ENCODE measurements at regions not wholly inside any gene's neighbourhood (a gene's known extent, or its start where the extent isn't known, plus 50 kb on each side); places are given as distances from the start of the nearest gene placed in this dataset.

GRCh38 chr10:93218386-93218785 lies 144.7 kb downstream of the CYP26A1 start:
- Histone ChIP-seq H3K9ac (ENCODE audit: low read depth in 1 of 2, low read length in 2 of 2) (no peak overlapping the region), H3K27ac (ENCODE audit: low read depth, low read length) (no peak overlapping the region), H3K27me3 (ENCODE audit: control insufficient read depth in 1 of 2, insufficient read depth in 2 of 2, low read length in 2 of 2) (no peaks in the 10 kb centered on the region), H3K4me3 (ENCODE audit: low read depth in 1 of 2, low read length in 2 of 2) (no peak overlapping the region), H3K4me1 (ENCODE audit: control insufficient read depth in 1 of 2, insufficient read depth in 2 of 2, low read length in 2 of 2) (no peaks in the 10 kb centered on the region), H3K9me3 (ENCODE audit: control insufficient read depth in 1 of 2, low read length in 2 of 2) (no peaks in the 10 kb centered on the region), H3K36me3 (ENCODE audit: control insufficient read depth in 1 of 2, insufficient read depth in 2 of 2, low read length in 2 of 2) (no peaks in the 10 kb centered on the region)

DNA sequence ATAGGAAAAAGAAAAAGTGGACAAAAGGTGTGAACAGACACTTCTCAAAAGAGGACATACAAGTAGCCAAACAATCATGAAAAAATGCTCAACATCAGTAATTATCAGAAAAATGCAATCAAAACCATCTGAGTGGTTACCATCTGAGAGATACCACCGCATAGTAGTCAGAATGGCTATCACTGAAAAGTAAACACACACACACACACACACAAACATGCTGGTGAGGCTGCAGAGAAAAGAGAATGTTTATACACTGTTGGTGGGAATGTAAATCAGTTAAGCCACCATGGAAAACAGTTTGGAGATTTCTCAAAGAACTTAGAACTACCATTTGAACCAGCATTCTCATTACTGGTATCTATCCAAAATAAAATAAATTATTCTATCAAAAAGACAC lies 145.7 kb downstream of the CYP26A1 start:
- Histone ChIP-seq H3K4me1 (ENCODE audit: control insufficient read depth in 1 of 2, insufficient read depth in 2 of 2, low read length in 2 of 2) (no peaks in the 10 kb centered on the region), H3K27me3 (ENCODE audit: control insufficient read depth in 1 of 2, insufficient read depth in 2 of 2, low read length in 2 of 2) (no peaks in the 10 kb centered on the region), H3K9me3 (ENCODE audit: control insufficient read depth in 1 of 2, low read length in 2 of 2) (no peaks in the 10 kb centered on the region), H3K27ac (ENCODE audit: low read depth, low read length) (no peak overlapping the region), H3K9ac (ENCODE audit: low read depth in 1 of 2, low read length in 2 of 2) (no peak overlapping the region), H3K36me3 (ENCODE audit: control insufficient read depth in 1 of 2, insufficient read depth in 2 of 2, low read length in 2 of 2) (no peaks in the 10 kb centered on the region), H3K4me3 (ENCODE audit: low read depth in 1 of 2, low read length in 2 of 2) (no peak overlapping the region)

DNA sequence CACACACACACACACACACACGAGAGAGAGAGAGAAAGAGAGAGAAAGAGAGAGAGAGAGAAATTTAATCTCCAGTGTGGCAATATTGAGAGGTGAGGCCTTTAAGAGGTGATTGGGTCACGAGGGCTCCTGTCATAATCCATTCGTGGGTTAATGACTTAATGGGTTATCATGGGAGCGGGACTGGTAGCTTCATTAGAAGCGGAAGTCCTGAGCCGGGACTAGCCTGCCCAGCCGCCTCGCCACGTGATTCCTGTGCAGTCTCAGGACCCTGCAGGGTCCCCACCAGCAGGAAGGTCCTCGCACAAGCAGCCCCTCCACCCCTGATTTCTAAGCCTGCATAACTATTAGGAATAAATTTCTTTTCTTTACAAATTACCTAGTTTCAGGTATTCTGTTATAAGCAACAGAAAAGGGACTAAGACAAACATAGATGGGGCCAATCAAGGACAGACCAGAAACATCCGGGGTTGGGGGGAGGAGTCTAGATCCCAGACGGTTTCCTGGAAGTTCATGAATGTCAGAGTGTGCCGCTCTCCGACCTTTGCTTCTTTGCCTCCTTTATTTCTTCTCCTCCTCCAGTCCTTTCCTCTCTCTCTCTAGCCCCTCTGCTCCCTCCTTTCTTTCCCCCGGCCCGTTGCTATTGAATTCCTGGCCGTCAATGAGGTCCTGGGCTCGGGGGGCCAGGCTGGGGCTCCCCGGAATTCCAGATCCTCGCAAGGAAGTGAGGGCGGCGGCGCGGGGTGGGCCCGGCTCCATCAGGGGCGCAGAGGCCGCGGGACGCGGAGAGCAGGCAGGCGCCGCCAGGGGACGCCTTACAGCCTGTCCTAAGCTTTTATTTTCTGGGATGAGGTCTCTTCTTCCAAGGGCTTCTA lies 146.8 kb downstream of the CYP26A1 start:
- H3K9me3 ChIP-seq (ENCODE audit: control insufficient read depth in 1 of 2, low read length in 2 of 2): no peaks in the 10 kb centered on the region
- H3K4me3 ChIP-seq (ENCODE audit: low read depth in 1 of 2, low read length in 2 of 2): no peak overlapping the region
- no peaks in the 10 kb centered on the region for H3K36me3 ChIP-seq (ENCODE audit: control insufficient read depth in 1 of 2, insufficient read depth in 2 of 2, low read length in 2 of 2)
- no peak overlapping the region for H3K27ac ChIP-seq (ENCODE audit: low read depth, low read length)
- H3K4me1 ChIP-seq (ENCODE audit: control insufficient read depth in 1 of 2, insufficient read depth in 2 of 2, low read length in 2 of 2): no peaks in the 10 kb centered on the region
- no peak overlapping the region for H3K9ac ChIP-seq (ENCODE audit: low read depth in 1 of 2, low read length in 2 of 2)
- H3K27me3 ChIP-seq (ENCODE audit: control insufficient read depth in 1 of 2, insufficient read depth in 2 of 2, low read length in 2 of 2): no peaks in the 10 kb centered on the region

DNA sequence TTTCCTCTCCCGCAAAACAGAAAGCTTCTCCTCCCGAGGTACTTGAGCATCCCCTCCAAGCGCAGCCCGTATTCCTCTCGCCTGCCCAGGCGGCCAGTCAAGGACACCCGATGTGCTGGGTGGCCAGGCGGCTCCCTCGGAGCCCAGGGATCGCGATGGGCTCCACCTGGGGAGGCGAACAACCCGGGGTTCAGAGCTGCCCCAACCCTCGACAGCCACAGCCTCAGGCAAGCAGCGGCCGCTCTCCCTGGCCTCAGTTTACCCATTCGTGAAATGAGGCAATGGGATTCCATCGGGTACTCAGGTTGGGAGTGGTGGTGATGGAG lies 147.4 kb downstream of the CYP26A1 start:
- Histone ChIP-seq H3K9me3 (ENCODE audit: control insufficient read depth in 1 of 2, low read length in 2 of 2) (no peaks in the 10 kb centered on the region), H3K27ac (ENCODE audit: low read depth, low read length) (no peak overlapping the region), H3K4me3 (ENCODE audit: low read depth in 1 of 2, low read length in 2 of 2) (no peak overlapping the region), H3K9ac (ENCODE audit: low read depth in 1 of 2, low read length in 2 of 2) (no peak overlapping the region), H3K36me3 (ENCODE audit: control insufficient read depth in 1 of 2, insufficient read depth in 2 of 2, low read length in 2 of 2) (no peaks in the 10 kb centered on the region), H3K4me1 (ENCODE audit: control insufficient read depth in 1 of 2, insufficient read depth in 2 of 2, low read length in 2 of 2) (no peaks in the 10 kb centered on the region), H3K27me3 (ENCODE audit: control insufficient read depth in 1 of 2, insufficient read depth in 2 of 2, low read length in 2 of 2) (no peaks in the 10 kb centered on the region)

GRCh38 chr10:93221521-93221920 lies 147.8 kb downstream of the CYP26A1 start:
- H3K4me3 ChIP-seq (ENCODE audit: low read depth in 1 of 2, low read length in 2 of 2): no peak overlapping the region
- no peaks in the 10 kb centered on the region for H3K9me3 ChIP-seq (ENCODE audit: control insufficient read depth in 1 of 2, low read length in 2 of 2)
- H3K27ac ChIP-seq (ENCODE audit: low read depth, low read length): no peak overlapping the region
- no peaks in the 10 kb centered on the region for H3K27me3 ChIP-seq (ENCODE audit: control insufficient read depth in 1 of 2, insufficient read depth in 2 of 2, low read length in 2 of 2)
- no peaks in the 10 kb centered on the region for H3K36me3 ChIP-seq (ENCODE audit: control insufficient read depth in 1 of 2, insufficient read depth in 2 of 2, low read length in 2 of 2)
- no peak overlapping the region for H3K9ac ChIP-seq (ENCODE audit: low read depth in 1 of 2, low read length in 2 of 2)
- no peaks in the 10 kb centered on the region for H3K4me1 ChIP-seq (ENCODE audit: control insufficient read depth in 1 of 2, insufficient read depth in 2 of 2, low read length in 2 of 2)

DNA sequence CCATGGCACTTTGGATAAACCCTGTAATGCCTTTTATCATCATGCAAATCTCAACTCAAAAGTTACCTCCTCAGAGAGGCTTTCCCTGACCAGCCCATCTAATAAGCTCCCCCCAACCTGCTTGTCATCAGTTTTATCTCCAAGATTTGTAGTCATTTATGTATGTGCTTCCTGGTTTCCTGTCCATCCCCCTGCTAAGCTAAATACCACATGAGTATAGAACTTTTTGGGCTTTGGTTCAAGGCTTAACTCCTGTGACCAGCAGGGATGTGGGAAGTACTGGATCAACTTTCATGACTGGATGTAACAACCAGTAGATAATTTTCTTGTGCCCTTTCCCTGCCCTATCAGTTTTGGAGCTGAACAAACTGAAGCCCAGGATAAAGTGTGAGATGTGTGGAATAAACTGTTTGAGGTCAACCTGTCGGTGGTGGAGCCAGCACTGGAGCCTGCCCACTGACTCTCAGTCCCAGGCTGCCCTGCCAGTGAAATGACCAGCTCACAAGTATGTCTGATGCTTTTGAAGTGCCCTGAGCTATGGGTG lies 148.6 kb downstream of the CYP26A1 start:
- Histone ChIP-seq H3K4me3 (ENCODE audit: low read depth in 1 of 2, low read length in 2 of 2) (no peak overlapping the region), H3K4me1 (ENCODE audit: control insufficient read depth in 1 of 2, insufficient read depth in 2 of 2, low read length in 2 of 2) (no peaks in the 10 kb centered on the region), H3K27me3 (ENCODE audit: control insufficient read depth in 1 of 2, insufficient read depth in 2 of 2, low read length in 2 of 2) (no peaks in the 10 kb centered on the region)

GRCh38 chr10:93222876-93223275 lies 149.2 kb downstream of the CYP26A1 start:
- H3K9ac ChIP-seq (ENCODE audit: low read depth in 1 of 2, low read length in 2 of 2): no peak overlapping the region
- H3K27ac ChIP-seq (ENCODE audit: low read depth, low read length): no peak overlapping the region
- H3K4me1 ChIP-seq (ENCODE audit: control insufficient read depth in 1 of 2, insufficient read depth in 2 of 2, low read length in 2 of 2): no peaks in the 10 kb centered on the region
- no peaks in the 10 kb centered on the region for H3K36me3 ChIP-seq (ENCODE audit: control insufficient read depth in 1 of 2, insufficient read depth in 2 of 2, low read length in 2 of 2)
- H3K4me3 ChIP-seq (ENCODE audit: low read depth in 1 of 2, low read length in 2 of 2): no peak overlapping the region
- H3K9me3 ChIP-seq (ENCODE audit: control insufficient read depth in 1 of 2, low read length in 2 of 2): no peaks in the 10 kb centered on the region
- no peaks in the 10 kb centered on the region for H3K27me3 ChIP-seq (ENCODE audit: control insufficient read depth in 1 of 2, insufficient read depth in 2 of 2, low read length in 2 of 2)

More for the DNA sequence above, 148.6 kb downstream of the CYP26A1 start:
- H3K9ac ChIP-seq (ENCODE audit: low read depth in 1 of 2, low read length in 2 of 2): no peak overlapping the region
- H3K27ac ChIP-seq (ENCODE audit: low read depth, low read length): no peak overlapping the region
- no peaks in the 10 kb centered on the region for H3K36me3 ChIP-seq (ENCODE audit: control insufficient read depth in 1 of 2, insufficient read depth in 2 of 2, low read length in 2 of 2)
- no peaks in the 10 kb centered on the region for H3K9me3 ChIP-seq (ENCODE audit: control insufficient read depth in 1 of 2, low read length in 2 of 2)

GRCh38 chr10:93223336-93223735 lies 149.6 kb downstream of the CYP26A1 start:
- Histone ChIP-seq H3K36me3 (ENCODE audit: control insufficient read depth in 1 of 2, insufficient read depth in 2 of 2, low read length in 2 of 2) (no peaks in the 10 kb centered on the region), H3K9ac (ENCODE audit: low read depth in 1 of 2, low read length in 2 of 2) (no peak overlapping the region), H3K27me3 (ENCODE audit: control insufficient read depth in 1 of 2, insufficient read depth in 2 of 2, low read length in 2 of 2) (no peaks in the 10 kb centered on the region), H3K27ac (ENCODE audit: low read depth, low read length) (no peak overlapping the region), H3K4me1 (ENCODE audit: control insufficient read depth in 1 of 2, insufficient read depth in 2 of 2, low read length in 2 of 2) (no peaks in the 10 kb centered on the region), H3K9me3 (ENCODE audit: control insufficient read depth in 1 of 2, low read length in 2 of 2) (no peaks in the 10 kb centered on the region), H3K4me3 (ENCODE audit: low read depth in 1 of 2, low read length in 2 of 2) (no peak overlapping the region)

GRCh38 chr10:93224005-93224779 lies 150.5 kb downstream of the CYP26A1 start:
- H3K27ac ChIP-seq (ENCODE audit: low read depth, low read length): no peak overlapping the region
- no peaks in the 10 kb centered on the region for H3K4me1 ChIP-seq (ENCODE audit: control insufficient read depth in 1 of 2, insufficient read depth in 2 of 2, low read length in 2 of 2)
- H3K9ac ChIP-seq (ENCODE audit: low read depth in 1 of 2, low read length in 2 of 2): no peak overlapping the region
- H3K9me3 ChIP-seq (ENCODE audit: control insufficient read depth in 1 of 2, low read length in 2 of 2): no peaks in the 10 kb centered on the region
- no peak overlapping the region for H3K4me3 ChIP-seq (ENCODE audit: low read depth in 1 of 2, low read length in 2 of 2)
- no peaks in the 10 kb centered on the region for H3K27me3 ChIP-seq (ENCODE audit: control insufficient read depth in 1 of 2, insufficient read depth in 2 of 2, low read length in 2 of 2)
- no peaks in the 10 kb centered on the region for H3K36me3 ChIP-seq (ENCODE audit: control insufficient read depth in 1 of 2, insufficient read depth in 2 of 2, low read length in 2 of 2)

DNA sequence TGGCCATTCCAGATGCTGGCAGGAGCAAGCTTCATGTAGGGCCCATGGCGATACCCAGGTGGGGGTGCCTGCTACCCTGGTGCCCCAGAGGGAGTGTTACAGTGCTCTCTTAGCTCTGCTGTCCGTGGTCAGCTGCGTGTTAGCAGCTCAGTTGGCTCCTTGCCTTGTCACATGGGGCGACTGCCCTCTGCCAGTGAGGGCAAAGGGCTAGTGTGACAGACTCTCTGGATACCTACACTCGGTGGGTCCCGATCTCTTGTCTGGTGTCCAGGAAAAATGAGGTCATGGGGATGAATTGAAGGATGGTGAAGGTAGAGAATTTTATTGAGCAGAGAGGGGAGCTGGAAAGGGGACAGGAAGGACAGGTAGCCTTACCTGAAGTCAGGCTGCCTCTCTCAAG lies 152.2 kb downstream of the CYP26A1 start:
- Histone ChIP-seq H3K4me3 (ENCODE audit: low read depth in 1 of 2, low read length in 2 of 2) (no peak overlapping the region), H3K27ac (ENCODE audit: low read depth, low read length) (no peak overlapping the region), H3K27me3 (ENCODE audit: control insufficient read depth in 1 of 2, insufficient read depth in 2 of 2, low read length in 2 of 2) (no peaks in the 10 kb centered on the region), H3K4me1 (ENCODE audit: control insufficient read depth in 1 of 2, insufficient read depth in 2 of 2, low read length in 2 of 2) (no peaks in the 10 kb centered on the region), H3K9me3 (ENCODE audit: control insufficient read depth in 1 of 2, low read length in 2 of 2) (no peaks in the 10 kb centered on the region), H3K9ac (ENCODE audit: low read depth in 1 of 2, low read length in 2 of 2) (no peak overlapping the region), H3K36me3 (ENCODE audit: control insufficient read depth in 1 of 2, insufficient read depth in 2 of 2, low read length in 2 of 2) (no peaks in the 10 kb centered on the region)

Data from duodenal mucosa (tissue), 2 donors.